ENCODE measurements at regions not wholly inside any gene's neighbourhood (a gene's known extent, or its start where the extent isn't known, plus 50 kb on each side); places are given as distances from the start of the nearest gene placed in this dataset.

DNA sequence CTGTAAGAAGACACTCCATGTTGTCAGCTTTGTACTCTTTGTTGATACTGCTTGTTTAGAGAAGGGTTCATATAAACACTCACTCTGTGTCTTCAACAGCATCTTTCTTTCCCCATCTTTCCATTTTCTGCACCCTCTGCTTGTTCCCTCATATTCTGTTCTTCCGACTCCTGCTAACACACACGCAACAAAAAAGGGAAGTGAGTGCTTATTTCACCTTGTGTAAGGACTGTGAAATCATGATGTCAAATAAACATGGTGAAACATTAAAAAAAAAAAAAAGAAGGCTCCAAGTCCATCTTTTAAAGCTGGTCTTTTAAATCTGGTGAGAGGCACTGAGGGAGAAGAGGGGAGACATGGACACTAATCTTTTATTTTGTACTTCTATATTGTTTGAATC, 145.4 kb downstream of the RPAP3 start:
- no peak for DNase-seq (ENCODE audit: low spot score)

DNA sequence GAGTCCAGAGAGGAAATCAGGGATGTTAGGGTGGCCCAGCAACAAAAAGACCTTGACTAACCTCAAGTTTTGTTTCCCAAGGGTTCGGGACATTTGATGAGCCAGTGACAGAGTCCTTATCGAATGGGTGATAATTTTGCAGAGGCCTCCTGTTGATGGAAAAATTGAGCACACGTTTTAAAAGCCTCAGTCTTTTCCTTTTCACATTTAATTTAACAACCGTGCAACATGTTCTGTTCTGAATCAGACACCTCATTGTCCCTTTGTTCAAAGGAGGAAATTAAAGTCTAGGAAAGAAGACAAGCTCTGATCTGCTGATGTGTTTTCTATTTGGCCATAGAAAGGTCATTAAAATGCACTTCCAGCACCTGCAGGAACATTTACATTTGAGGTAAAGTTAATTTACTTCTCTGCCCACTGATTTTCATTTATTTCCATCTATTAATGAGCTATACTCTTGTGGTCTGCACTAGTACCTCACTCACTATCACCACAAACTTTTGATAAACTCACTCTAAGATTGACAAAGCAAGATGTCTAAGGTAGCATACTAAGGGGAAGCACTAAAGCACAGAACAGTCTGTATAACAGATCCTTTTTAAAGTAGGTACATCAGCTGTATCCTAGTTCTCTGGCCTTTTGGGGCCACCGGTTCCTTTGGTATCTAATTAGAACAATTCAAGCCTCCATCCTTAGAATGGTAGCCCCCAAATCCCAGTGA, 147.0 kb downstream of the RPAP3 start:
- DNase-seq (ENCODE audit: low spot score): no peak

DNA sequence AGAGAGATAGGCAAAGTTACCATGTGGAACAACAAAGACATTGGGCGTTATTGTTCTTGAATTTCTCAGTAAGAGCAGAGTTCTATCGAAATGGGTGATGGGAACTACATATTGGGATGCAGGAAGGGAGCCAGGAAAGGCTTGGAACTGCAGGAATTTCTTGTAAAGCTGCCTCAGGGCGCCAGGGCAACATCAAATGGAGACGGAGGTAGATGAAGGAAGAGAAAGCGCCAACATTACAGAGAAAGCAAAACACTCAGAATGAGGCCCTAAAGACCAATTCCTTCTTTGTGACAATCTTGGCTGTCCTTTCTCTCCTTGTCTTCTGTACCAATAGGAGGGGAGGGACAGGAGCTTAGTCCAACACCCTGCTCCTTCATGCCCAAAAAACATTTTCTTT, 148.4 kb downstream of the RPAP3 start:
- peak; percentile 6 for DNase-seq (ENCODE audit: low spot score)

DNA sequence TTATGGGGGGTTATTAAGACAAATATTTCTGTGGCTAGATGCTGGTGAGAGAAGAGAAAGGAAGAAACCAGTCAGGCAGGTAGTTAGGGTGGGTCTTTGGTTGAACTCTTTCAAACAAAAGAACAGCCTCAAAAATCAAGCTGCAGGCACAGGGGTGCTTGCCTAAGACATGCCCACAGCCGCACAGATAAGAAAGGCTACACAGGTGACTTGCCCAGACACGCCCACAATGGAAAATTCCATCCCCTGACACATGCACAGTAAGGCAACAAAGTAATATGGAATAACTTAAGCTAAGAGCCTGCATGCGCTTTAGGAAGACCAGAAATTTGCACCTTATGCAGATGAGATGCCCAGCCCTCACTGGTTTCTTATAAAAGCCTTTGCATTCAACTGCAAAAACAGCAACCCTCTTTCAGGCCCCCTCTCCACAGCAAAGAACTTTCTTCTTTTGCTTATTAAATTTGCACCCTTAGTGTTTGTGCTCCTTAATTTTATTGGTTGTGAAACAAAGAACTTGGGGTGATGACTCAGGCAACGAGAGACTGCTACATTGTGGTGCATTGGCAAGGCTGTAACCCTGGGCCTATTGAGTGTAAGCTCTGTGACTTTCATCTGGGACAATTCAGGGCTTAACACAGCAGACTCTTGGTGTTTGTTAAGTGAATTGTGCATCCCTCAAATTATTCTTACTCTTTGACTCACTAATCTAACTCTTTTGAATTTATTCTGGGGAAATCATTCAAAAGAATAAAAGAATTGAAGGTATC, 149.4 kb downstream of the RPAP3 start:
- no peak for DNase-seq (ENCODE audit: low spot score)

DNA sequence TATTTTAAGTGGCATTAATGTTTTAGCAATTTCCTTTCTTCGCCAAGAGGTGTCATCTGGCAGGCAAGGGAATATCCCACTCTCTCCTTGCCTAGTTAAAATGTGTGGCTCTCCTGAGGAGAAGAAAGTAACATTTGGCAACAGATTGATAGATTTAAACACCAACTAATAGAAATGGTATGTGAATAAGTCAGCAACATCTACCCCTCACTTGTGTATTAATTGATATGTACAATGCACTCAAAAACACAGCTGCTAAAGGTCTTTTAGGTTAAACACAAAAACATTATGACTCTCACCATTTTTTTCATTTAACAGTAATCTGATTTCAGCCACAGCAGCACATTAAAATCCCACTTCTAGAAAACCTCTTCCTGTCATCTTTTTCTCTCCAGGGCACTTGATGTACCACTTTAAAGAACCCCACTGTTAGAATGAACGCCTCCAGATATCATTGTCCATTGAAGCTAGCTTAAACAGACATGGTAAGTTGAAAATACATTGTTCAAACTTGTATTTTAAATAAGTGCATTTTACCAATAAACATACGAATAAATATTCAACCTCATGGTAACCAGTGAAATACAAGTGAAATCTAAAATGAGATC, 151.7 kb downstream of the RPAP3 start:
- DNase-seq (ENCODE audit: low spot score): no peak

DNA sequence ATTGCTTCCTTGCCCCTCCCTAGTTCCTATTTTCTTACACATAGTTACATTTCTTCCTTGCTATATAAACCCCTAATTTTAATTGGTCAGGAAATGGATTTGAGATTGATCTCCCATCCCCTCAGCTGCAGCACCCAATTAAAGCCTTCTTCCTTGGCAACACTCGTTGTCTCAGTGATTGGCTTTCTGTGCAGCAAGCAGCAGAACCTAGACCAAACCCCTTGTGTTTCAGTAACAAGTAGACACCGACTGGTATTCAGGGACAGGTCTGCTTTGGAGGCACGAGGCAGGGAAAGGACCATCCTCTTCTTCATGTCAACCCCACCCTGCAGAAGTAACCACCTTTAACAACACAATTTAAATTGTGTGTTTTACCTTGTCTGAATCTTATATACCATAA, 152.6 kb downstream of the RPAP3 start:
- DNase-seq (ENCODE audit: low spot score): no peak

DNA sequence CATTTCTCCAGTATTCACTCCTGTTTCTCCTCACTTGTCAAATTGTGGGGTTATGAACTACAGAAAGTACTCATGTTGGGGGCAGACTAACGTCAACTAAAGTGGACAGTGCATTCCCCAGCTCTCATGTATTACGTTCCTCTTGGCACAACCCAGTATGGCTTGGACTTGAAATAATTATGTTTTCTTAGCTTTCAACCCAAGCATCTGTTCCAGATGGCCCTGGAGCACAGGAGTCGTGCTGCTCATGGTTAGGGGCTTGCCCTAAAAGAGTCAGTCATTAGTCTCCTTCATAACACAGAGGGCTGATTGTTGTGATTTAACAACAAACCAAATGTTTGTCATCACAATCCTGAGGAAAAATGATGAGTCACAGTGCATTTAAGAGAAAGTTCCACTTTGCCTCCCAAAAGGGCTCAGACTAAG, 154.4 kb downstream of the RPAP3 start:
- DNase-seq (ENCODE audit: low spot score): peak; percentile 73

DNA sequence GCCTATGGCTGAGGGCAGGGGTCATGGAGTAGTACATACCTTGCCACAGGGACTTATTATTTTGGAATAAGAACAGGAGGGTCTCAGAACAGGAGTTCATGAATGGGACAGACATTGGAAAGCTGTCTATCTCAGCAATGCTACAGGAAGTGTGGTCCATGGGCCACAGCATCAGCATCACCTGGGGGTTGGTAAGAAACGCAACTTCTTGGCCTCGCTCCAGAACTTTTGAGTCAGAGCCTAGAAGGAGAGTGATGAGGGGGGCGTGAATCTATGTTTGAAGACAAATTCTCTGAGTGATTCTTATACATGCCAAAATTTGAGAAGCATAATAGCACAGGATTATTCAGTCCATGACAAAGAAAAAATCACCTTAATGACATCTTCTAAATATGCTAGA, 156.6 kb downstream of the RPAP3 start:
- DNase-seq (ENCODE audit: low spot score): no peak

DNA sequence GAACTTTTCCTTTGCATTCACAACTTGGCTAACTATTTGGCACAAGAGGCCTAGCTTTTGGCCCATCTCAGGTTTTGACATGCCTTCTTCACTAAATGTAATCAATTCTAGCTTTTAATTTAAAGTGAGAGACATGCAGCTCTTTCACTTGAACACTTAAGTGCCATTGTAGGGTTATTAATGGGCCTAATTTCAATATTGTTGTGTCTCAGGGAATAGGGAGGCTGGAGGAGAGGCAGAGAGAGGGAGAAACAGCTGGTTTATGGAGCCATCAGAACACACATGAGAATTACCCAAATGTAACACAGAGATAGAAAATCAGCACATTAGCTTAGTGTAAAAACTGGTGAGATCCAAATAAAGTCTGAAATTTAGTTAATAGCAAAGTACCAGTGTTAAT, 157.4 kb downstream of the RPAP3 start:
- DNase-seq (ENCODE audit: low spot score): no peak

DNA sequence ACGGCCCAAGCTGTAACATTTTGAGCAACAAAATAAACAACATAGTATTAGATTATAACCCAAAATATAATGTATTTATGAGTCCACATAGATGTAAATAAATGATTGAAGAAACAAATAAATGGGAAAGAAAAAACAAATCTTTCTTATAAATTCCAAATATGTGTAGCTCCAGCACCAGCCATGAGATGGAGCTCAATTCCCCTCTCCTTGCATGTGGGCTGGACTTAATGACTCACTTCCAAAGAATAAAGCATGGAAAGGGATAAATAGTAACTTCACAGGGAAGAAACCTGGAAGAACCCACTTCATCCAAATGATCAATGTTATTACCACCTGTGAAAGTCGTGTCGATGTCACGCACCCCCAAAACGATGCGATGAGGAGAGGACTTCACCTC, 158.8 kb downstream of the RPAP3 start:
- DNase-seq (ENCODE audit: low spot score): peak; percentile 54

DNA sequence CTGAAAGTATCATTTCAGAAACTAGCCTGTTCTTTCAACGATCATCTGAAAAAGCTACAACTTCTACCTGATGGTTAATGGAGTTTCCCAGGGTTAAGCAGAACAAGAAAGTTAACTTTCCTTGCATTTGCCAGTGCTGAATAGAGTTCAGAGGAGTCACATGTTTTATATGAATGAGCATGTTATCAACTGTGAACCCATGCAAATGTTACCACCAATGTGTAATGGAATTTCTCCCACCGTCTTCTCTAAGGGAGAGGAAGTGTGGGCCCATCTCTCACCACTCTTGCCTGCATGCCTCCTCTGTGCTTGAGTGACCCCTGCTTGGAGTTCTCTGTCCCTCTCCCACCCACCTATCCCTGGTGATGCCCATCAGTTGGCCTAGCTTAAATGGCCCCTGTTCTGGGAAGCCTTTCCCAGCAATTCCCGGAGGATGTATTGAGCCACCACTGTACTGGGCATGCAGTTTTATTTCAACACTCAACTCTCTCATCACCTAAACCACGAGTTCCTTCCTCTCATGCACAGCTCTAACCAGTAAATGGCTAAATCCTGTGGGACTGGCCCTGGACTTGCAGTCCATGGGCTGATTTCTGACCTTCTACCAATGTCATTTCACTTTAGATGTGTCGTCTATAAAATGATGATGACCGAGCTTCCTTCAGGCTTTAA, 159.8 kb downstream of the RPAP3 start:
- DNase-seq (ENCODE audit: low spot score): no peak

DNA sequence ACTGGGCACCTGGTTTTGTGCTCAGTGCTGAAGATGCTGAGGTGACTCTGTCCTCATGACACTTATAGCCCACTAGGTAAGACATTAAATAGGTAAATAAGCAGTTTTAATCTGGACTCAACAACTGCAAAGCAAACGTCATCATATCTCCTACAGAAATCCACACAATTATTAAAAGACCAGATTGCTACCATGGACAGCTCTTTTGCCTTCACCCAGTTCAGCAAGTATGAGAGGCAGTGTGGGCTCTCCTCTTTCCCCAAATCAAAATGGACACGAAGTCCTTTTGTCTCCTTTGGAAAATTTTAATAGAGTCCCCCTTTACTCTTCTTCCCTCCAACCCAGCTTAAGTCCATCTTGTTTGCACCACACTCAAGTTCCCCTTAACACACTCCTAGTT, 171.1 kb downstream of the RPAP3 start:
- DNase-seq (ENCODE audit: low spot score): no peak

DNA sequence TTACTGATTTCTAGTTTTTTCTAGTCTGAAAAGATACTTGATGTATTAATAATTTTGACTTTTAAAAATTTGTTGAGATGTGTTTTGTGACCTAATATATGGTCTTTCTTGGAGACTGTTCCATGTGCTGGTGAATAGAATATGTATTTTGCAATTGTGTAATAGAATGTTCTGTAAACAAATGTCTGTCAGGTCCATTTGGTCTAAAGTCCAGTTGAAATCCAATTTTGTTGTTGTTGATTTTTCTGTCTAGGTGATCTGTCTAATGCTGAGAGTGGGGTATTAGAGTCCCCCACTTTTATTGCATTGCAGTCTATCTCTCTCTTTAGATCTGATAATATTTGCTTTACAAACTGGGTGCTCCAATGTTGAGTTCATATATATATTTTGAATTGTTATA, 175.8 kb downstream of the RPAP3 start:
- no peak for DNase-seq (ENCODE audit: low spot score)

DNA sequence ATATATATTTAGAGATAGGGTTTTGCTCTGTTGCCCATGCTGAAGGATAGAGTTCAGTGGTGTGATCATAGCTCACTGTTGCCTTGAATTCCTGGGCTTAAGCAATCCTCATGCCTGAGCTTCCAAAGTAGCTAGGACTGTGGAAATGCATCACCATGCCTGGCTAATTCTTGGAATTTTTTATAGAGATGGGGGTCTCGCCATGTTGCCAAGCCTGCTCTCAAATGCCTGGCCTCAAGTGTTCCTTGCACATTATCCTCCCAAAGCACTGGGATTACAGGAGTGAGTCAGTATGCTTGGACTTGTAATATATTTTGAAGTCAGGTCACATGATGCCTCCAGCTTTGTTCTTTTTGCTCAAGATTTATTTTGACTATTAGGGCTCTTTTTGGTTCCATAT, 178.0 kb downstream of the RPAP3 start:
- no peak for DNase-seq (ENCODE audit: low spot score)

DNA sequence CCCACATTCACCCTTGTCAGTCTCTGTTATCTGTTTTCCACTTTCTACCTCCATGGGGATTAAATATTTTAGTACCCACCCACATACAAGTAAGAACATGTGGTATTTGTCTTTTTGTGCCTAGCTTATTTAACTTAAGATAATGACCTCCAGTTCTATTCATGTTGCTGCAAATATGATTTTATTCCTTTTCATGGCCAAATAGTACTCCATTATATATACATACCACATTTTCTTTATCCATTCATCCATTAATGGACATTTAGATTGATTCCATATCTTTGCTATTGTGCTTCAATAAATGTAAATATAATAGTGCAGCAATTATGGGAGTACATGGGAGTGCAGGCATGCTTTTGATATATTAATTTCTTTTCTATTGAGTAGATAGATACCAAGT, 185.8 kb downstream of the RPAP3 start:
- no peak for DNase-seq (ENCODE audit: low spot score)

DNA sequence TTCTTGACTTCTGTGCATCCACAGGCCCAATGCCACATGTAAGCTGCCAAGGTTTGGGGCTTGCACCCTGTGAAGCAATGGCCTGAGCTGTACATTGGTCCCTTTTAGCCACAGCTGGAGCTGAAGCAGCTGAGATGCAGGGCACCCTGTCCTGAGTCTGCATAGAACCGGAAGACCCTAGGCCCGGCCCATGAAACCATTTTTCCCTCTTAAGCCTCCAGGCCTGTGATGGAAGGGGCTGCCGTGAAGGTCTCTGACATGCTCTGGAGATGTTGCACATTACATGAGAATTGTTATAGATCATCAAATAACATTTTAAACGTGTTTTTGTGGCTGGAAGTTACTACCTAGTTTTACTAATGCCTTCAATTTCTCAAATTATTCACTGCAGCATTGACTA, 188.7 kb downstream of the RPAP3 start:
- no peak for DNase-seq (ENCODE audit: low spot score)

DNA sequence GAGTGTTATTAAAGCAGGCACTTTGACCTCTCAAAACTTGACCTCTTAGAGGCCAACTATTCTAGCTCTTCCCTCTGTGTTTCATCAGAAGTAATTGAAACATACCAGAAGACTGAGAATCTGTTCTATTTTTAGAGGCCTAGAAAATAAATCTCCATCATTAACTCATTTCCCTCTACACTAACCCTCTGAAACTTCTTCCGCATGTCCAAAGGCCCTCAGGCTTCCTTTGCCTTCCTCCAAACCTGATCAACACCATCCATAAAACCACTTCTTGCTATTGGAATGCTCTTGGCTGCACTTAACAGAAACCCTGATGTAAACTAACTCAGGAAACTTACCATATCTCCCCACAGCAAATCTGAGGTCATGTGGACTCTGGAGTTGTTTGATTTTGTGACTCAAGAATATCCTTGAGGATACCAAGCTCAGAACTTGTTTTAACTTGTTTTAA, 196.4 kb downstream of the RPAP3 start:
- no peak for DNase-seq (ENCODE audit: low spot score)

DNA sequence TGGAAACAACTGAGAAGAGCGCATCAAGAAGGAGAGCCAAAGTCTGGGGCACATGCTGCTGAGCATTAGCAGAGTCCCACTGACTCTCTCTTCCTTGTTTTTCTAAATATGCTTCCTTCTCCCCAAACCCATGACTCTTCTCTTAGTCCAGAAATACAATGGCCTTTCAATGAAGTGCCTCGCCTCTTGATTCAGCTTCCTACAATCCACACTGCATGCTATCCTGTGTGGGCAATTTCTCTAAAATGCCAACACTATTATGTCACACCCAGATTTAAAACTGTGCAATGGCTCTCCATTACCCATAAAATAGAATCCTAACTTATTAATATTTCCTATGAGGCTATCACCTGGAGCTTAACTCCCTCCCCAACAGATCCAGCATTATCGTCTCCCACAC, 198.6 kb downstream of the RPAP3 start:
- no peak for DNase-seq (ENCODE audit: low spot score)

DNA sequence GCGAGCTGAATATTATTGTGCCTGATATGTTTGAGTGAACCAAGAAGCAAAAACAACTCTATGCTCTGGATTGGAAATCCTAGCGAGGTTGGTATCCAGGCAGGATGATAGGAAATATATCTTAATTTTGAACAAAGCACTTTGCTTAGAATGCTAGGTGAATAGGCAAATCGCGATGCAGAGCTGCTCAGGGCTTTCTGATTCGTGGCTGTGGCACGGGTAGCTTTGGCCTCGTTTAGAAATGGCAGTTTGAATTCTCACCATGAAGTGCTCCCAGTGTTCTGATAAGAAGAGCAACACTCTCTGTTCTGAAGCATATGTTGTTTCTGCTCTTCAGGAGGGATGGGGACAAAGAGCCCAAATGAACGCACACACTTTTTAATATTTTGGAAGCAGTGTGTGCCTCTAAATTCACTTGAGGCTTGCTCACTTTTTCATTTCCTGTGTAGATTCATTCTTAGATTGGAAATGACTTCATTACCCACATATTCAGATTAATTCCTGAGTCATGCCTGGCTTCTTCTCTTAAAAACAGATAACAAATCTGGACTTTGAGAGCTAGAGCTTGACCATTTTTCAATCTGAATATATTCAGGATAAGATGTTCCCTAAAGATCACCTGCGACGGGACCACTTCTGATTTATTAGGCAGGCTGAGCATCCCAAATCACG, 200.9 kb downstream of the RPAP3 start:
- no peak for DNase-seq (ENCODE audit: low spot score)

DNA sequence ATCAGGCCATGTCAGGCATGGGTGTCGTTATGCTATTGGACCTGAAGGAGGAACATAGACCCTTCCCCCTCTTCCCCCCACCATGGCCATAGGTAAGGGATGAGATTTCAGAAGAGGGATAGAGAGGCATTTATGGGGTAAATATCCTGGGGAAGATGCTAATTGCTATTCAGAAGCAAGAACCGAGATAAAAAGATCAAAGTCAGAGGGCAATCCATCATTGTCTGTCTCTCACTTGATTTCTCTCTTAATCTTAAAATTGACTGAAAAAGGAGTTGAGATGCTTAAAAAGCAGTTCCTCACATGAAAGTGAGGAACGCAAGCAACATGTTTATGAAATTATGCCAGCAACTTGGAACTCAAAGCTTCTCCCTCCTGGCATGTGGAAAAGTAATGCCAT, 212.0 kb downstream of the RPAP3 start:
- no peak for DNase-seq (ENCODE audit: low spot score)

DNA sequence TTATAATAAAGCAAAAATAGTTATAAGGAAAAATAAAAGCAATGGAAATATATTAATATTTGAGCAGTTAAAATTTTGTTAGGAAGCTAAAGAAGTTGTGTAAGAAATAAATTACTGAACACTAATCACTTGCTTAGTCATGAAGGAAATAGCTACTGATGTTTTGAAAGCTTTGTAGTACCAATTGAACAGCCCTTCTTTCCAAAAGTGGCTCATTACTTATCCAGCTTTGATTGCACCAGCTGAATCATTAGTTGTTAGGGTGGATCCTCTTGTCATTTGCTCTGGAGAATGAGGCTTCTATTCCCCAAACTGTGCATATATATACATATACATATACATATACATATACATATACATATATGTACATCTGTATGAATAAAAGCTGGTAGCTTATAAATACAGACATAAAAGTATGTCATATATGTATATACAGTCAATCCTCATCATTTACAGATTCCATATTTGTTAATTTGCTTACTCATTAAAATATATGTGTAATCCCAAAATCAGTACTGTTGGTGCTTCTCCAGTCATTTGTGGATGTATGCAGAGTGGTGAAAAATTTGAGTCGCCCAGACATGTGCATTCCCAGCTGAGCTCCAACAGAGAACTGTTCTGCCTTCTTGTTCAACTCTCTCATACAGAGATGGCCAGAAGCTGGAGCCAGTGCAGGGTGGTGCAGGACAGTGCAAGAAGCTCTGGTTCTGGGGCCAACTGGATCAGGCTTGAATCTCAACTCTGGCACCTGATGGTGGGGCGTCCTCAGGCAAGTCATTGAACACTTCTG, 214.1 kb downstream of the RPAP3 start:
- DNase-seq (ENCODE audit: low spot score): no peak
